ENCODE measurements at regions not wholly inside any gene's neighbourhood (a gene's known extent, or its start where the extent isn't known, plus 50 kb on each side); places are given as distances from the start of the nearest gene placed in this dataset.

DNA sequence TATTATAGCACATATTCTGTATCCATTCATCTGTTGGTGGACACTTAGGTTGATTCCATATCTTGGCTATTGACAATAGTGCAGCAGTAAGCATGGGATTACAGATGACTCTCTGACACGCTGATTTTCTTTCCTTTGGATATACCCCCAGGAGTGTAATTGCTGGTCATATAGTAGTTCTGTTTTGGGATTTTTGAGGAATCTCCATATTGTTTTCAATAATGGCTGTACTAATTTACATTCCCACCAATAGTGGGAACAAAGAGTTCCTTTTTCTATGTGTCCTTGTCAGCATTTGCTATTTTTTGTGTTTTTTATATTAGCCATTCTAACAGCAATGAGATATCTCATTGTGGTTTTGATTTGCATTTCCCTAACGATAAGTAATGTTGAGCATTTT is 309.0 kb upstream of the JARID2 start:
- Histone ChIP-seq H3K4me2 (ENCODE audit: low read length) (no peak overlapping the region), H3F3A (ENCODE audit: insufficient read depth, low read length, poor library complexity, severe bottlenecking) (no peaks in the 10 kb centered on the region), H3K9me3 (ENCODE audit: low read length) (no peaks in the 10 kb centered on the region), H3K36me3 (ENCODE audit: insufficient read depth, low read length) (no peaks in the 10 kb centered on the region), H2AFZ (ENCODE audit: low read depth, low read length) (no peak overlapping the region), H3K79me2 (replicated peaks; ENCODE audit: insufficient read depth, low read length) (no peaks in the 10 kb centered on the region), H3K4me3 (ENCODE audit: low read length) (no peak overlapping the region), H3K9me2 (ENCODE audit: insufficient read depth, low read length) (no peaks in the 10 kb centered on the region), H3K27ac (ENCODE audit: low read length) (no peak overlapping the region), H4K20me1 (ENCODE audit: insufficient read depth) (no peaks in the 10 kb centered on the region), H3K9ac (ENCODE audit: low read length) (no peak overlapping the region), H3K27me3 (ENCODE audit: insufficient read depth, low read depth, low read length) (no peaks in the 10 kb centered on the region)
- TF ChIP-seq SMC3 (conservative IDR thresholded peaks at IDR 0.05; ENCODE audit: poor library complexity) (no peak), MXI1 (conservative IDR thresholded peaks at IDR 0.05; ENCODE audit: poor library complexity, severe bottlenecking) (no peak), EZH2 (IDR thresholded peaks at IDR 0.05; ENCODE audit: borderline replicate concordance, insufficient read depth, low read length, poor library complexity, severe bottlenecking) (no peak), TAF1 (IDR thresholded peaks at IDR 0.05; ENCODE audit: low read depth) (no peak), EP300 (conservative IDR thresholded peaks at IDR 0.05; ENCODE audit: poor library complexity, severe bottlenecking) (no peak), RAD21 (conservative IDR thresholded peaks at IDR 0.05) (no peak), POLR2AphosphoS5 (IDR thresholded peaks at IDR 0.05) (no peak)
- TF ChIP-seq, protein P1, sequence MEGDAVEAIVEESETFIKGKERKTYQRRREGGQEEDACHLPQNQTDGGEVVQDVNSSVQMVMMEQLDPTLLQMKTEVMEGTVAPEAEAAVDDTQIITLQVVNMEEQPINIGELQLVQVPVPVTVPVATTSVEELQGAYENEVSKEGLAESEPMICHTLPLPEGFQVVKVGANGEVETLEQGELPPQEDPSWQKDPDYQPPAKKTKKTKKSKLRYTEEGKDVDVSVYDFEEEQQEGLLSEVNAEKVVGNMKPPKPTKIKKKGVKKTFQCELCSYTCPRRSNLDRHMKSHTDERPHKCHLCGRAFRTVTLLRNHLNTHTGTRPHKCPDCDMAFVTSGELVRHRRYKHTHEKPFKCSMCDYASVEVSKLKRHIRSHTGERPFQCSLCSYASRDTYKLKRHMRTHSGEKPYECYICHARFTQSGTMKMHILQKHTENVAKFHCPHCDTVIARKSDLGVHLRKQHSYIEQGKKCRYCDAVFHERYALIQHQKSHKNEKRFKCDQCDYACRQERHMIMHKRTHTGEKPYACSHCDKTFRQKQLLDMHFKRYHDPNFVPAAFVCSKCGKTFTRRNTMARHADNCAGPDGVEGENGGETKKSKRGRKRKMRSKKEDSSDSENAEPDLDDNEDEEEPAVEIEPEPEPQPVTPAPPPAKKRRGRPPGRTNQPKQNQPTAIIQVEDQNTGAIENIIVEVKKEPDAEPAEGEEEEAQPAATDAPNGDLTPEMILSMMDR (IDR thresholded peaks at IDR 0.05; ENCODE audit: poor library complexity, severe bottlenecking), result no peak
- TF ChIP-seq, protein P2, sequence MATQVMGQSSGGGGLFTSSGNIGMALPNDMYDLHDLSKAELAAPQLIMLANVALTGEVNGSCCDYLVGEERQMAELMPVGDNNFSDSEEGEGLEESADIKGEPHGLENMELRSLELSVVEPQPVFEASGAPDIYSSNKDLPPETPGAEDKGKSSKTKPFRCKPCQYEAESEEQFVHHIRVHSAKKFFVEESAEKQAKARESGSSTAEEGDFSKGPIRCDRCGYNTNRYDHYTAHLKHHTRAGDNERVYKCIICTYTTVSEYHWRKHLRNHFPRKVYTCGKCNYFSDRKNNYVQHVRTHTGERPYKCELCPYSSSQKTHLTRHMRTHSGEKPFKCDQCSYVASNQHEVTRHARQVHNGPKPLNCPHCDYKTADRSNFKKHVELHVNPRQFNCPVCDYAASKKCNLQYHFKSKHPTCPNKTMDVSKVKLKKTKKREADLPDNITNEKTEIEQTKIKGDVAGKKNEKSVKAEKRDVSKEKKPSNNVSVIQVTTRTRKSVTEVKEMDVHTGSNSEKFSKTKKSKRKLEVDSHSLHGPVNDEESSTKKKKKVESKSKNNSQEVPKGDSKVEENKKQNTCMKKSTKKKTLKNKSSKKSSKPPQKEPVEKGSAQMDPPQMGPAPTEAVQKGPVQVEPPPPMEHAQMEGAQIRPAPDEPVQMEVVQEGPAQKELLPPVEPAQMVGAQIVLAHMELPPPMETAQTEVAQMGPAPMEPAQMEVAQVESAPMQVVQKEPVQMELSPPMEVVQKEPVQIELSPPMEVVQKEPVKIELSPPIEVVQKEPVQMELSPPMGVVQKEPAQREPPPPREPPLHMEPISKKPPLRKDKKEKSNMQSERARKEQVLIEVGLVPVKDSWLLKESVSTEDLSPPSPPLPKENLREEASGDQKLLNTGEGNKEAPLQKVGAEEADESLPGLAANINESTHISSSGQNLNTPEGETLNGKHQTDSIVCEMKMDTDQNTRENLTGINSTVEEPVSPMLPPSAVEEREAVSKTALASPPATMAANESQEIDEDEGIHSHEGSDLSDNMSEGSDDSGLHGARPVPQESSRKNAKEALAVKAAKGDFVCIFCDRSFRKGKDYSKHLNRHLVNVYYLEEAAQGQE (IDR thresholded peaks at IDR 0.05; ENCODE audit: borderline replicate concordance), result no peak

DNA sequence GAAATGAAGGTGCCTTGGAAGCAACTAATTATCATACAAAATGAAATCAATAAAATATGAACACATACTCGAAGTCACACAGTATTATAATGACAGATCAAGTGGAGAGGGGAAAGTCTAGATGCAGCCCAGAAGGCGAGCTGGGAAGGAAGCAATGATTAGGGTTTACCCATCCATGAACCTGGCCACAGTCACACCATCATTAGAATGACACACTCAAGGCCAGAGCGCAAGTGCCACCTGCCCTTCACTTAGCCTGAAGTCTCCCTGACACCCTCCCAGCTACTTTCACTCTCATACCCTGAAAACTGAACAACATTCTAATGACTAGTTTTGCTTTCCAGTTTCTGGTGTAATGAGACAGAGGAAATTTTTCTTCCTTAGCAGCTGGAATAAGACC is 302.8 kb upstream of the JARID2 start:
- no peak overlapping the region for H3K9ac ChIP-seq (ENCODE audit: low read length)
- TF ChIP-seq, protein P1 (IDR thresholded peaks at IDR 0.05; ENCODE audit: poor library complexity, severe bottlenecking), result no peak
- TF ChIP-seq SMC3 (conservative IDR thresholded peaks at IDR 0.05; ENCODE audit: poor library complexity) (no peak), RAD21 (conservative IDR thresholded peaks at IDR 0.05) (no peak)
- no peaks in the 10 kb centered on the region for H3K9me3 ChIP-seq (ENCODE audit: low read length)
- no peak overlapping the region for H3K27ac ChIP-seq (ENCODE audit: low read length)
- no peaks in the 10 kb centered on the region for H4K20me1 ChIP-seq (ENCODE audit: insufficient read depth)
- no peak overlapping the region for H2AFZ ChIP-seq (ENCODE audit: low read depth, low read length)
- no peak overlapping the region for H3K4me3 ChIP-seq (ENCODE audit: low read length)
- H3K79me2 ChIP-seq (replicated peaks; ENCODE audit: insufficient read depth, low read length), result no peaks in the 10 kb centered on the region
- H3K27me3 ChIP-seq (ENCODE audit: insufficient read depth, low read depth, low read length), result no peaks in the 10 kb centered on the region
- H3F3A ChIP-seq (ENCODE audit: insufficient read depth, low read length, poor library complexity, severe bottlenecking), result no peaks in the 10 kb centered on the region
- no peaks in the 10 kb centered on the region for H3K36me3 ChIP-seq (ENCODE audit: insufficient read depth, low read length)
- no peaks in the 10 kb centered on the region for H3K9me2 ChIP-seq (ENCODE audit: insufficient read depth, low read length)
- no peak overlapping the region for H3K4me2 ChIP-seq (ENCODE audit: low read length)
